Cerebellar nuclear complex (tissue), 1 donor: ENCODE measurements at regions not wholly inside any gene's neighbourhood (a gene's known extent, or its start where the extent isn't known, plus 50 kb on each side); places are given as distances from the start of the nearest gene placed in this dataset.
A peak's percentile ranks its signal among the peaks of the same experiment; 100 is the strongest.

Source experiments
- DNase-seq, 2 experiments: peaks; one replicate each; lab custom pipeline; 2025; lab: John Stamatoyannopoulos, UW

DNA sequence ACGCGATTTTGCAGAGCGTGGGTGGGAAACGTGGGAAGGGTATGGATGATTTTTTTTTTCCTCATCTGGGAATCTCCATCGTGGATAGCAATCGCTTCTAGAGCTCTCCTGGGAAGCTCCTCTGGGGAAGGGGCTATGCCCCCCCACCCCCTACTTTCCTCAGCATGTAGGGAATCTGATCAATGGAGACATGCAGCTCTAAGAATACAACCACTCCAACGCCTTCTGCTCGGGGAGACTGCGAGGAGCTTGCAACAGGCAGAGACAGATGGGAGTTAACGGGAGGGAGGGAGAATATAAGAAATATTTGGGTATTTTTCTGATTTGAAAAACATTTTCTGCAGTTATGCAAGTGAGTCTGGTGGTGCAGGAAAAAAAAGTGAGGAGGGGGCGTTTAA, 104.6 kb upstream of the HSD17B12 start:
- peak in 1 of 2 experiments; percentile 67 for DNase-seq

DNA sequence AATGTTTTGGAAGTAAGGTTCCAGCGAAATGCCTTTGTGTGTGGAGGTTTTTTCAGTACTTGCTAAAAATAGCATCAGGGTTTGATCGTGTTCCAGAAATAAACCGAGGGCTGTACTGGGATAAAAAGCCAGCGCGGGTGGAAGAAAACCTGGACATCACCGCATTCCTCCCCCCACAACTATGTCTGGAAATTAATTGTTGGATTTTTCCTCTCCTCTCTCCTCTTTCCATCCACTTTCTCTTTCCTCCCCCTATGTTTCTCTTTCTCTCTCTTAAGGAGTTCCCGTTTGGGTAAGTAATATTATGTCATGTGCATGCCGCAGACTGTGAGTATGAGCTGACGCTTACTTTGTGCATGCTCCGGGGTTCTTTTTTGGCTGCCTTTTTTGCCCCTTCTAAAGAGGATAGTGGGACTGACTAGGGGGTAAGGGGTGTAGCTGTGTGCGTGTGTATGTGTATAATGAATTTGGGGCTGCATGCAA, 104.2 kb upstream of the HSD17B12 start:
- peak in 1 of 2 experiments; percentile 67 for DNase-seq

GRCh38 chr11:43576803-43577521, 103.6 kb upstream of the HSD17B12 start:
- DNase-seq, result no peak

GRCh38 chr11:43577566-43578264, 102.8 kb upstream of the HSD17B12 start:
- DNase-seq, result no peak

DNA sequence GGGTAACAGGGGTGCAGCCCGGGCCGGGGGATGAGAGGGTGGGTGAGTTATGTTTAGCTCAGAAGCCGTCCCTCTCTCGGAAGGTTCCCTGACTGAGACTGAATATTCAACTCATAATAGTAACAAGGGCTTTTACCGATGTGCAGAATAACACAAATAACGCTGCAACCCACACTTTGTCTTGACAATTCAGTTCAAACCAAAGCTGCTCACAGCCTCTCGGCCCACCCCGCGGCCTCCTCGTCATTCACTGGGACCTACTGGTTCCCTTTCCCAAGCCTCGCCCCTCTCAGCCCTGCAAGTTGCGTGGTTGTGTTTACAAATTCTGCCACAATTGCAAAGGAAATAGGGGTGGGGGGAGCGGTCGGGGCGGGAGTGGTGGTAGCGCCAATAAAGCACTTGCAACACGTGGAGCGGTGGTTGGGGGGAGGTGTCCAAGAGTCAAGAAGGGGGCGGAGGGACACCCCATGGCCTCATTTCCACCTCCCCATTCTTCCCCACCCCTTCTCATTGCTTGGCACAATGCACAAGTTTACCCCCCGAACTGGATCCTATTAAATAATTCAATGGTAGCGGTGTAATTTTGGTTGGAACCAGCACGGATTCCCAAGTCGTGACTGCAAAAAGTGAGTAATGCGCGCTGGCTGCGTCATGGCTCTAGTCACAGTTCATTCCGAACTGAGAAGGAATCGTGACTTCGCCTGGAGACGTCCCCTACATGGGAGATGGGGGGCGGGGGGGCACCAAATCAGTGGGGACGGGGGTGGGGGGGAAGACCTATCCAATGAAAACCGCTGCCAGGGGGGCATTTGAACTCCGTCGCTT, 102.0 kb upstream of the HSD17B12 start:
- DNase-seq, result no peak

DNA sequence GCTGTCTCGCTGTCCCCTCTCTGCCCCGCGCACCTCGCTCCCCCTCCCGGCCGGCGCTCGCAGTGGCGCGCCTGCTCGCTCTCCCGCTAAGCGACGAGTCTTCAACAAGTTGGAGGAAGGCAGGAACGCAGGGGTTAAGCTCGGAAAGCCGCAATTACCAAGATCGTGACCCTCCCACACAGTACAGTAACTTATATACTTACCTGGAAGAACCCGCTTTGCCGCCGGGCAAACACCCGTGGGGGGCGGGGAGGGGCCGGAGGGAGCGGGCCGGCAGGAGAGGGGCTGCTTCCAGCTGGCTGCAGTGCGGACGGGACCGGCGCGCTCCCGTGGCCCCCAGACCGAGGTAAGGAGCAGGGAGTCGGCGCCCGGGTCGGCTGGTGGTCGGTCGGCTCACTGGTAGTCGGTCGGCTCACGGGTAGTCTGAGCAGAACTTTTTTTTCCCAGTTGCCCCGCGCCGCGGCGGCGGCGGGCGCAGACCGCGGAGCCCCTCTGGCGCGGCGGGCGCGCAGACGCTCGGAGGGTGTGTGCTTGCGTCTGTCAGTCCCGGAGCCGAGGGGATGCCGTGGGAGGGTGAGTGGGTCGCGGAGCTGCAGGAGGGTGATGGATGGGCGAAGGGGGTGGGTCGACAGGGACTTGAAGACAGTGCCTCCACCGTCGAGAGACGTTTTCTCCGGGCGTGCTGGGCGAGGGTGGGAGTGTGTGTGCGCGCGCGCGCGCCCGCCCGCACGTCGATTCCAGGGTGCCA, 101.2 kb upstream of the HSD17B12 start:
- no peak for DNase-seq

DNA sequence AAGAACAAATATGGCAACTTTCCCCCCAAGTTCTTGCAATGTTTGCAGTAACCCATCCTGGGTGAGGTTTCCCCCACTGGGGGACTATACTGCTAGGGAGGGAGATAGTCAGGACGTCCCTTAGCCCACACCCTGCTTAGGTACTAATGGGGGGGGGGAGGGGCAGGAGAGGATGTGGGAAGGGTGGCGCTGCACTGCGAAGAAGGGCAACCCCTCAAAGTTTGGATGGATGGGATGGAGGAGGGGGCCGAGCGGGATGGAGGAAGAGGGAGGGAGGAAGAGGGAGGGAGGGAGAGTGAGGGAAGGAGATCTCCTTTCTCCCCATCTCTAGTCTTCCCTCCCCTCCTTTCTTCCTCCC, 100.6 kb upstream of the HSD17B12 start:
- DNase-seq, result no peak

GRCh38 chr11:43580735-43581369, 99.7 kb upstream of the HSD17B12 start:
- DNase-seq, result peak; percentile 33 to 68

DNA sequence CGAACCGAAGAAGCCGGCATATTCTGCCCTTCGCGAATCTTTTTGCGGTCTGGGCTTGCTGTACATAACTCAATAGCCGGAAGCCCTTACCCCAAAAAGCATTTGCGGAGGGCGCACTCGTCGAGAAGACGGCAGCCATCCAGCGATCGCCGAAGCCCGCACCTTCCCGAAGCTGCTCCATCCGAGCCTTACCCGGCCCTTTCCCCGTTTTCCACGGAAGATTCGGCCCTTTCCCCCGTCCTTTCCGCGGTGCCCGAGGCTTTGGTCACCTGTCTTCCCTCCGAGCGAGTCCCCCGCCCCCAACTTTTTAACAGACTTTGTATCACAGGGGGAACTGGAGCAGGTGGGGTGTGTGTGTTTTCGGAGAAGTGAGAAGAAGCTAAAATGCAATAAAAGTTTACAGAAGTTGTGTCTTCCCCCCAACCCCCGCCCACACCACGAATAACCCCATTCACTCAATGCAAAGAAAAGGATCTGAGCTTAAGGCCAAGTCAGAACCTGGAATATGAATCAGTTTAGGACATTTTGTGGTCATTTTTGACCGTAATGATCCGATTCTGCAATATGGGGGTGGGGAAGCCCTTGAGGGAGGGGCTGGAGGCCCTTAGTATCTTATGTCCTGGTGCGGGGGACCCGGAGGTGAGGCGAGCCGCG, 99.0 kb upstream of the HSD17B12 start:
- DNase-seq, result no peak

DNA sequence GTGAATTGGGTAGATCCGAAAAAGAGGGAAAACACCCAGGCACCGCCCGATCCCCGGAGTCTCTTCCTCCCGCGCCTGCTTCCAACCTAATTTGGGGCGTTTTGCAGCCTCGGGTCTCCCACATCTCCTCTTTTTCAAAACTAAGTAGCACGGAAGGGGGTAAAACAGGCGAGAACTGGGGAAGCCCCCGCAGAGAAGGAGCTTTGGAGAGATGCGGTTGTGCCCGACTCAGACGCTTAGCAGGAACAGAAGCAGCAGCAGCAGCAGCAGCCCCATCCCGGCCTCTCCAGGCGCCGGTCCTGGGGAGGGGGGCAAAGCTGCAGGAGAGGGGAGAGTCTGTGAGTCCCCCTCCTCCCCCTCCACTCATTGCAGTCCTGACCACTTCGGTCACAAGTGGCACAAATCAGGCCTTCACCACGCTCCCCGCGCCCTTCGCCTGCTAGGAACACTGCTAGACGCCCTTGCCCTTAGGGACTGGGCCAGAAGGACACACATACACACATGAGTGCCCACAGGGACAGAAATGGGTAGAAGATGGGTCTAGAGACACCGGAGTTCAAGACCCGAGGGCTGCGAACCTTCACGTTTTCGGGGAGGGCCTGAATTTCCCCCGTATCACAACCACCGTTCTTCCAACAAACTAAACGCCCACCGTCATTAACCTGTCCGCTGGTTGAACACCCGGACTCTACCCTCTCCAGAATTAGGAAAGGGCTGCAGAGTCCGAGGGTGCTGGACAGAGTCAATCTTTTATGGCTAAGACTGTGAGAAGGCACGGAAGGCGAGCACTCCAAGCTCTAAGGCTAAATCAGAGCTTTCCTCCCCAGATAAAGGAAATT, 98.3 kb upstream of the HSD17B12 start:
- no peak for DNase-seq

DNA sequence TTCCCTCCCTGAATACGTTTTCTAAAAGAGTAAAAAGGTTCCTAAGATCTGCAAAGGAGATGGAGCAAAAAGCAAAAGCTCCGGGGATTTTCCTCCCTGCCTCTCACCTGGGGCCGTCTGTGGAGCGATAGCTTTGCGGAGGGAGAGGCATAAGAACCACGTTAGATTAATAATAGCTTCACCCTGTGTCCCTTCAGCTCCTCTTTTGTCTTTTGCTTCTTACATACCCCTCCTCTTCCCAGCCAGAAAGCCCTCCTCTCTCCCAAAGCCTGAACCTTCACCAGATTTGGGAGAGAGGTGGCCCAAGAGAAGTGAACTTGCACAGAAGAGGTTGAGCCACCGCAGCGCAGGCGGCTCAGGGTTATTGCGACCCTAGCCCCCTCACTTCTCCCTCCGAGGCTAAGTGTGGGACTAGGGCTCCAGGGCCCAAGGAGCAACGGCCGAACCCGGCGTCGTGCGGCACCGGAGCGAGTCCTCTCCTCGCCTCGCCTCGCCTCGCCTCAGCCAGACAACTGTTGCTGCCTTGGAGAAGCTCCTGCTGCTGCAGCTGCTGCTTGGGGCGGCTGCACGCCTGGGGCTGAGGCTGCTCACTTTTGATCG, 97.6 kb upstream of the HSD17B12 start:
- DNase-seq, result no peak

DNA sequence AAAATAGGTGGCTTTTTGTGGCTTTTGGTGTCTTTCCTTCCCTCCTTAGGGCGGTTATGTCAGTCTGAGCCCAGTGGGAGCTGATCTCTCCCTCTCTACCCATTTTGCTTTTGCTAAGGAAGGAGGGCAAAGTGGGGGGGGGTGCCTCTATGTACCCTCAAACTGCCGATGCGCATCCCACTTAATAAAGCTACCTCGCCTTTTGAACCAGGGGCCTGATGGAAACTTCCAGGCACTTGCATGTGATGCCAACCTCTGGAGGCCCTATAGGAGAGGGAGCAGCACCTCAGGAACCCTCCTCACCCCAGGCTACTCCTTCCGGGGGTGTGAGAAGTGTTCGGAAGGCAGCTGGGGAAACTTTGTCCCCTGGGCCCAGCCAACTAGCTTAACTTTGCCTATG, 97.0 kb upstream of the HSD17B12 start:
- no peak for DNase-seq

DNA sequence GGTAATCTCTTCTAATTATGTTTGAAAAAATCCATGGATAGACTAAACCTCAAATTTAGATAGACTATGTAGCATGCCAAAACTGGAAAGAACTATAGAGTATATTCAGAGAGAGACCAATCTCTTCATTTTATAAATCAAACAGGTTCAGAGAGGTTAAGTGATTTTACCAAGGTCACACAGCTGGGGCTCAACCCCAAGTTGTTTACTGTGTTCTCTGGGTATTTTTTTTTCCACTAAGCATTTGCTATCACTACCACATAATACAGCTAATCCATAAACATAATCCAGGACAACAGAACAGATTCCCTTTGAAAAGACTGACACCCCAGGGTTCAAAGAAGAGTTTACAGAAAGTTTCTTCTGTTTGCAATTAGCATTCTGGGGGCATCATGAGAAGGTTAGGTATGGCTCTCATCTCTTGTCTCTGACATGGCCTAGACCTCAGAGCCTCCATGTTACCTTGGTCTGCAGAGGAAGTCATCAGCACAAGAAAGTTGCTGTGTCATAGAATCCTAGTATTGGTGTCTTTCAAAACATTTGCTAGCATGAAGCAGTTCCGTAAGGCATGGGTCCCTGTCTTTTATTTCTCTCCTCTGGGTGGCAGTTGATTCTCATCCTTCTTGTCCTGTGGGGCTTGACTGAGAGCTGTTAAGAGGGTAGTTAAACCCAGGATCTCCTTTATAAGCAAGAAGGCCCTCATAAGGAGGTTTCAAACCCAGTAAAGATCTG, 94.5 kb upstream of the HSD17B12 start:
- DNase-seq, result no peak

- DNase-seq, result no peak
Measured at GRCh38 chr11:43589601-43590250, 90.8 kb upstream of the HSD17B12 start.

DNA sequence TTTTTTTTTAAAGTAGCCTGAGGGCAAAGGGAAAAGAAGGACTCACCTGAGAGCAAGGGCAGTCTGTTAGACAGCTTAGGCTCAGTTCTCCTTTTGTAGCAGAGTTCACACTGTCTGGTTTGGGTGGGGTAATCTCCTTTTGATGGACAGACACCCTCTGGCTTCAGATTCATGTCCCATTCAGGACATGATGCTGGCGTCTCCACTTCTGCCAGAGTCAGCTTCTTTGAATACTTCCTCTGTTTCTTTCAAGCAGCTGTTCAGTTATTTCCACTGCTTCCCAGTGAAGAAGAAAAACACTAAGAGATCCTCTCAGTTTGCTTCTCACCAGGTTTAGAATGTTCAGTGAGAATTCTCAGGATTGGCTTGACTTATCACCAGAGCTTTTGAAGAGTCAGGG, 79.0 kb upstream of the HSD17B12 start:
- no peak for DNase-seq

GRCh38 chr11:43602670-43603069, 77.9 kb upstream of the HSD17B12 start:
- no peak for DNase-seq

GRCh38 chr11:43614214-43614613, 66.3 kb upstream of the HSD17B12 start:
- no peak for DNase-seq

DNA sequence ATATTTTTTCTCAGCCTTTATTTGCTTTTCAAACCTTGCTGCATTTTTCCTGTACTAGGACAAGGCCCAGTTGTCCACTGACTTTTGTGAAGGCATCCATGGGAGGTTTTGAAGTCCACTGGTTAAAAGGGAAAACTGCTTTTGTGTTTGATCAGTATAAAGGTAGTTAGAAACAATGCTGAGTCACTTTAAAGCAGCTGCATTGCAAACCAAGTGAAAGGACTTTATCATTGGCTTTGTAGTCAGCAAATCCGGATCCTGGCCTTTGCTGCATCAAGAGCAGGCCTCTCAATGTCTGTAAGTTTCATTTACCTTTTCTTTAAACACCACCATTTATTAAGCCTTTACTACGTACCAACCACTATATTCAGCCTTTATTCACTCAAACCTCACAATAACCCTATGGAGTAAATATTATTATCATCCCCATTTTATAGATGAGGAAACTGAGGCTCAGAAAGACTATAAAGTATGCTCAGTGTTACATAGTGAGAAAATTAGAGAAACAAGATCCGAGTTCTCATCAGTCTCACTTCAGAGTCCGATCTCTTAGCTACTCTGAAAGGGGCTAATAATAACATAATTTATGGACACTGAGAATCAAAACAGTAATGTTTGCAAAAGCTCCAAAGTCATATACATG, 60.6 kb upstream of the HSD17B12 start:
- no peak for DNase-seq
